GM12865 (cell line): ENCODE measurements at regions not wholly inside any gene's neighbourhood (a gene's known extent, or its start where the extent isn't known, plus 50 kb on each side); places are given as distances from the start of the nearest gene placed in this dataset.

Experiments
- DNase-seq: peaks from one replicate; pipeline ENCODE4 v3.0.0; 2010; ENCODE audit warnings: low read depth
- H3K4me3 ChIP-seq: 2 replicates; pipeline ENCODE4 v1.5.1; 2011; ENCODE audit warnings: mild to moderate bottlenecking, low read depth, low read length, control low read depth
- TF ChIP-seq, protein P1 (sequence below): IDR thresholded peaks from 2 replicates; pipeline ENCODE4 v1.5.1; 2011; ENCODE audit warnings: low read length, control low read depth, low read depth, inconsistent platforms; ENCODE audit not compliant: insufficient read depth; ENCODE audit errors: missing control alignments

DNA sequence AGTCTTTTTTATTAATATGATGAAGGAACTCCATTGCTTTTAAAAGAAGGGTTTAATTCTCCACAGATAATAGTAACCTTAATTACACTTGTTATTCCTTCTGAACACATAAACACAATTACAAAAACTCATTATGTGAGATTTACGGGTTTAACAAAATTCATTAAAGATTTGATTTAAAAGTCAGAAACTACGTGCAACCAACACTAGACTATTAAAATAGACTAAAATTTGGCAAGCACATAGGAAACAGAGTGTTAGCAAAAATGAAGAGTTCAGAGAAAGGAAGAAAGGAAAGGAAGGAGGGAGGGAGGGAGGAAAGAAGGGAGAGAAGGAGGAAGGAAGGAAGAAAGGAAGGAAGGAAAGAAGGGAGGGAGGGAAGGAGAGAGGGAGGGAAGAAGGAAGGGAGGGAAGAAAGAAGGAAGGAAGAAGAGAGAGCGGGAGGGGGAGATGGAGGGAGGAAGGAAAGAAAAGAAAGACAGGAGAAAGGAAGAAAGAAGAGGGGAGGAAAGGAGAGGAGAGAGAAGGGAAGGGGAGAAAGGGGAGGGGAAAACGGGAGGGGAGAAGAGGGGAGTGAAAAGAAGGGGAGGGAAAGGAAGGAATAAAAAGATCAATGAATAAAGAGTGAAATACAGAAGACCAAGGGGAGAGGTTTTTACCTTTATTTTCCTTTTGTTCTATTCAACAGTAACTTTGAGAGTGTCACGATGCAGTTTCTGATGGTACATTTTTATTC lies 123.4 kb upstream of the LYPLAL1 start:
- no peak for DNase-seq
- no peak overlapping the region for H3K4me3 ChIP-seq
- TF ChIP-seq, protein P1, sequence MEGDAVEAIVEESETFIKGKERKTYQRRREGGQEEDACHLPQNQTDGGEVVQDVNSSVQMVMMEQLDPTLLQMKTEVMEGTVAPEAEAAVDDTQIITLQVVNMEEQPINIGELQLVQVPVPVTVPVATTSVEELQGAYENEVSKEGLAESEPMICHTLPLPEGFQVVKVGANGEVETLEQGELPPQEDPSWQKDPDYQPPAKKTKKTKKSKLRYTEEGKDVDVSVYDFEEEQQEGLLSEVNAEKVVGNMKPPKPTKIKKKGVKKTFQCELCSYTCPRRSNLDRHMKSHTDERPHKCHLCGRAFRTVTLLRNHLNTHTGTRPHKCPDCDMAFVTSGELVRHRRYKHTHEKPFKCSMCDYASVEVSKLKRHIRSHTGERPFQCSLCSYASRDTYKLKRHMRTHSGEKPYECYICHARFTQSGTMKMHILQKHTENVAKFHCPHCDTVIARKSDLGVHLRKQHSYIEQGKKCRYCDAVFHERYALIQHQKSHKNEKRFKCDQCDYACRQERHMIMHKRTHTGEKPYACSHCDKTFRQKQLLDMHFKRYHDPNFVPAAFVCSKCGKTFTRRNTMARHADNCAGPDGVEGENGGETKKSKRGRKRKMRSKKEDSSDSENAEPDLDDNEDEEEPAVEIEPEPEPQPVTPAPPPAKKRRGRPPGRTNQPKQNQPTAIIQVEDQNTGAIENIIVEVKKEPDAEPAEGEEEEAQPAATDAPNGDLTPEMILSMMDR: no peak

DNA sequence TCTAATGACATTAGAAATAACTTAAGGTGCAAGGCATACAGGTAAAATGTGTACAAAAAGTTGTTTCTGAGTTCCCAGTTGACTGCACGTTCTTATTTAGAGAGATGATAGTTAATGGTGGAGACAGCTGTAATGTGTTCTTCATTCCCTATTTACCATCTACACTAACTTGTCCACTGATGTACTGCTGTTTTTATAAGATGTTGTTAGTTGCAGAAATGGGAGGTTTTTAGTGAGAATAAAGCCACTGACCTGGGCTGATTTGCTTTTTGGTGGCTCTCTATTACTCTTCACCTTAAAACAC lies 122.9 kb upstream of the LYPLAL1 start:
- DNase-seq: no peak
- no peak overlapping the region for H3K4me3 ChIP-seq
- TF ChIP-seq, protein P1: no peak

DNA sequence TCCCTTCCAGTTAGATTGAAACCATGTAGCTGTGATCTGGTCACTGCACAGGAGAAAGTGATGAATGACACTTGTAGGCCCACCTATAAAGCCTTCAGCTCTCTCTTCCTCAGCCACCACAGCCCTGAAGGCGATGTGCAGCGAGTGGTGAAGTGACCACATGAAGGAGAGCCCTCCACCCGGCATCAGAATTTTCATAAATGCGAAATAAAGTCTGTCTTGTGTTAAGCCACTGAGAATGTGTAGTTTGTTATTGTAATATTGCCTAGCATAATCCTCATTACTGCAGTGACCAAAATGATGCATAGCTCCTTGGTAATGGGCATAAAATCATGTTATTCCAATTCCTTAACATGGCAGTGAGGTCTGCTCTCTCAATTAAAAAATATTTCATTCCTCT lies 122.1 kb upstream of the LYPLAL1 start:
- no peak for DNase-seq
- H3K4me3 ChIP-seq: no peak overlapping the region
- TF ChIP-seq, protein P1: no peak

DNA sequence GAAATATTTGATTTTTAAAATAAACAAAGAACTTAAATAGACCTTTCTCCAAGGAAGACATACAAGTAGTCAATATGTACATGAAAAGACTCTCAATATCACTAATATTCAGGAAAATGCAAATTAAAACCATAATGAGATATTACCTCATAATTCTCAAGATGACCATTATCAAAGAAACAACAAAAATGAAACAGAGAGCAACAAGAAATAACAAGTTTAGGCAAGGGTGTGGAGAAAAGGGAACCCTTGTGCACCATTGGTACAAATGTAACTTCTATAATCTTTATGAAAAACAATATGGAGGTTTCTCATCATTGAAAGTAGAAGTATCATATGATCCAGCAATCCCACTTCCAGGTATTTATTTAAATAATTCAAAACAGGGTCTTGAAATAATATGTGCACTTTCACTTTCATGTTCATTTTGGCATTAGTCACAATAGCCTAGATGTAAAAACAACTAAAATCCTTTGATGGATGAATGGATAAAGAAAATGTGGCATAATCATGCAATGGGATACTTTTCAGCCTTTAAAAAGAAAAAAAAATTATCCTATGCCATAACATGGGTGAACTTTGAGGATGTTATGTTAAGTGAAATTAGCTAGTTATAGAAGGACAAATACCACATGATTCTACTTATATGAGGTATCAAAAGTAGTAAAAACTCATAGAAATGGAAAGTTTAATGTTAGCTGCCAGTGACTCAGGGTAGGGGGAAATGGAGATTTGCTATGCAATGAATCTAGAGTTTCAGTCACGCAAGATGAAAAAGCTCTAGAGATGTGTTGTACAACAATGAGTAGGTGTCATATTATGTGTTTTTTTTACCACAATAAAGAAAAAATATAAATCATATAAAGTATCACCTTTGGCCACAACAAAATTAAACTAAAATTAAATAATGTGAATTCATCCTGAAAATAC lies 114.5 kb upstream of the LYPLAL1 start:
- H3K4me3 ChIP-seq: no peak overlapping the region
- no peak for DNase-seq
- TF ChIP-seq, protein P1: no peak

DNA sequence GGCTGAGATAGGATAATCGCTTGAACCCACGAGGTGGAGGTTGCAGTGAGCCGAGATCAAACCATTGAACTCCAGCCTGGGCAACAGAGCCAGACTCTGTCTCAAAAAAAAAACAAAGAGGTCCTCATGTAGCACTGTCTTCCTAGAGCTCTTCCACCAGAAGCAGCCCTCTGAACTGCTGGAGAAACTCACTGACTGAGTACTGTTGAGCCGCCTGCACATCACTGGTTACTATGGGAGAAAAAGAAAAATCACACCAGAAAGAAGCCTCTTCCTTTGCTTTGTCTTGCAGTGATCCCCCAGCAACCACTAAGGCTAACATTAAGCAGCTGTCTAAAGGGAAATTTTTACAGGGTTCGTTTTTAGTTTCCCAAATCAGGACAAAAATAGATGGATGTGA lies 112.9 kb upstream of the LYPLAL1 start:
- H3K4me3 ChIP-seq: no peak overlapping the region
- TF ChIP-seq, protein P1: no peak

DNA sequence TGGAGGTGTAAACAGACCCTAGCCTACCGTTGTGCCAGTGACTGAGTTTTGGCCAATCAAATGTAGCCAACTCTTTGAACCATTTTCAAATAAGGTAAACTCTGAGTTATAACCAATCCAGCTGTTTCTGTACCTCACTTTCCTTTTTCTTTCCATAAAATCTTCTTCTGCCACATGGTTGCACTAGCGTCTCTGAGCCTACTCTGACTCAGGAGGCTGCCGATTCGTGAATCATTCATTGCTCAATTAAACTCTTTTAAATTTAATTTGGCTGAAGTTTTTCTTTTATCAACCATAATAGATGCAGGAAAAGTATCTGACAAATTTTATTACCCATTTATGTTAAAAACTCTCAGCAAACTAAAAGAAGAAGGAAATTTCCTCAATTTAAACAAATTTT lies 111.5 kb upstream of the LYPLAL1 start:
- DNase-seq: no peak
- TF ChIP-seq, protein P1: no peak
- no peak overlapping the region for H3K4me3 ChIP-seq

More for the DNA sequence above, 112.9 kb upstream of the LYPLAL1 start:
- DNase-seq: no peak
